ENCODE measurements at regions not wholly inside any gene's neighbourhood (a gene's known extent, or its start where the extent isn't known, plus 50 kb on each side); places are given as distances from the start of the nearest gene placed in this dataset.

GRCh38 chr10:128431506-128431905 is 305.3 kb upstream of the MKI67 start:
- DNase-seq: no peak
- Histone ChIP-seq H3K27ac (ENCODE audit: low read length) (no peak overlapping the region), H3K36me3 (ENCODE audit: low read depth, low read length) (no peaks in the 10 kb centered on the region), H3K27me3 (ENCODE audit: low read length) (peaks cover 3% of the 10 kb centered on the region; the same call in 1 of the 2 replicates), H4K20me1 (ENCODE audit: low read length) (no peaks in the 10 kb centered on the region), H3K4me2 (ENCODE audit: low read length) (no peak overlapping the region), H3K9me3 (ENCODE audit: low read length) (no peaks in the 10 kb centered on the region), H2AFZ (ENCODE audit: low read length) (no peak overlapping the region), H3K9ac (ENCODE audit: low read length) (no peak overlapping the region), H3K4me3 (ENCODE audit: low read length) (no peak overlapping the region), H3F3A (ENCODE audit: low read length, unreplicated experiment) (no peaks in the 10 kb centered on the region), H3K9me2 (replicated peaks; ENCODE audit: low read length) (no peaks in the 10 kb centered on the region), H3K79me2 (ENCODE audit: low read length) (no peaks in the 10 kb centered on the region), H3K4me1 (ENCODE audit: insufficient read depth, low read length) (no peaks in the 10 kb centered on the region)
- no peak for ATAC-seq
- CTCF ChIA-PET: no interaction called here
- intact Hi-C loops (cut with micrococcal nuclease): no loop called here
- TF ChIP-seq CTCF (conservative IDR thresholded peaks at IDR 0.05; ENCODE audit: low read depth, low read length): no peak
- TF ChIP-seq EZH2phosphoT487 (IDR thresholded peaks at IDR 0.05; ENCODE audit: borderline replicate concordance, low read length): no peak
- TF ChIP-seq EZH2 (IDR thresholded peaks at IDR 0.05; ENCODE audit: low read length, unreplicated experiment): no peak
- no TSS peak for BruUV-seq (replicated peaks)
- POLR2A ChIA-PET (ENCODE audit: unreplicated experiment): no interaction called here

- no peaks in the 10 kb centered on the region for H3F3A ChIP-seq (ENCODE audit: low read length, unreplicated experiment)
- no peaks in the 10 kb centered on the region for H3K79me2 ChIP-seq (ENCODE audit: low read length)
- TF ChIP-seq EZH2phosphoT487 (IDR thresholded peaks at IDR 0.05; ENCODE audit: borderline replicate concordance, low read length) (no peak), EZH2 (IDR thresholded peaks at IDR 0.05; ENCODE audit: low read length, unreplicated experiment) (no peak), CTCF (conservative IDR thresholded peaks at IDR 0.05; ENCODE audit: low read depth, low read length) (no peak)
- no peaks in the 10 kb centered on the region for H3K4me1 ChIP-seq (ENCODE audit: insufficient read depth, low read length)
- H3K27me3 ChIP-seq (ENCODE audit: low read length): peaks cover 3% of the 10 kb centered on the region; the same call in 1 of the 2 replicates
- no peak overlapping the region for H3K9ac ChIP-seq (ENCODE audit: low read length)
- H2AFZ ChIP-seq (ENCODE audit: low read length): no peak overlapping the region
- no peaks in the 10 kb centered on the region for H3K9me3 ChIP-seq (ENCODE audit: low read length)
- H3K4me3 ChIP-seq (ENCODE audit: low read length): no peak overlapping the region
- ChIA-PET CTCF (no interaction called here), POLR2A (ENCODE audit: unreplicated experiment) (no interaction called here)
- no peaks in the 10 kb centered on the region for H3K9me2 ChIP-seq (replicated peaks; ENCODE audit: low read length)
- H3K36me3 ChIP-seq (ENCODE audit: low read depth, low read length): no peaks in the 10 kb centered on the region
- H3K27ac ChIP-seq (ENCODE audit: low read length): no peak overlapping the region
- no peak overlapping the region for H3K4me2 ChIP-seq (ENCODE audit: low read length)
- intact Hi-C loops (cut with micrococcal nuclease): no loop called here
- H4K20me1 ChIP-seq (ENCODE audit: low read length): no peaks in the 10 kb centered on the region
- BruUV-seq (replicated peaks): no TSS peak
- no peak for DNase-seq
- no peak for ATAC-seq
Measured at GRCh38 chr10:128432011-128432410, 305.8 kb upstream of the MKI67 start.

- intact Hi-C loops (cut with micrococcal nuclease): no loop called here
- Histone ChIP-seq H3K4me3 (ENCODE audit: low read length) (no peak overlapping the region), H3K9me2 (replicated peaks; ENCODE audit: low read length) (no peaks in the 10 kb centered on the region), H2AFZ (ENCODE audit: low read length) (no peak overlapping the region), H3K4me1 (ENCODE audit: insufficient read depth, low read length) (no peaks in the 10 kb centered on the region), H3F3A (ENCODE audit: low read length, unreplicated experiment) (no peaks in the 10 kb centered on the region), H3K36me3 (ENCODE audit: low read depth, low read length) (no peaks in the 10 kb centered on the region), H3K27me3 (ENCODE audit: low read length) (peaks cover 3% of the 10 kb centered on the region; the same call in 1 of the 2 replicates), H3K4me2 (ENCODE audit: low read length) (no peak overlapping the region), H3K9me3 (ENCODE audit: low read length) (no peaks in the 10 kb centered on the region), H3K79me2 (ENCODE audit: low read length) (no peaks in the 10 kb centered on the region), H3K27ac (ENCODE audit: low read length) (no peak overlapping the region), H4K20me1 (ENCODE audit: low read length) (no peaks in the 10 kb centered on the region), H3K9ac (ENCODE audit: low read length) (no peak overlapping the region)
- no peak for ATAC-seq
- no peak for TF ChIP-seq EZH2phosphoT487 (IDR thresholded peaks at IDR 0.05; ENCODE audit: borderline replicate concordance, low read length)
- TF ChIP-seq CTCF (conservative IDR thresholded peaks at IDR 0.05; ENCODE audit: low read depth, low read length): no peak
- TF ChIP-seq EZH2 (IDR thresholded peaks at IDR 0.05; ENCODE audit: low read length, unreplicated experiment): no peak
- no TSS peak for BruUV-seq (replicated peaks)
- no peak for DNase-seq
- ChIA-PET POLR2A (ENCODE audit: unreplicated experiment) (no interaction called here), CTCF (no interaction called here)
Measured at GRCh38 chr10:128432423-128432822, 306.2 kb upstream of the MKI67 start.

Measured in PC-3 (cell line).